ENCODE measurements at regions not wholly inside any gene's neighbourhood (a gene's known extent, or its start where the extent isn't known, plus 50 kb on each side); places are given as distances from the start of the nearest gene placed in this dataset.

GRCh38 chr6:108760126-108761050, 87.8 kb upstream of the ARMC2 start:
- in situ Hi-C loops (cut with MboI; ENCODE audit: low sequenced_read_pairs): no loop called here
- Histone ChIP-seq H3K4me1 (no peaks in the 10 kb centered on the region), H3K36me3 (replicated peaks) (no peaks in the 10 kb centered on the region), H3K9me3 (no peaks in the 10 kb centered on the region; the same call in 1 of the 2 replicates), H3K27me3 (ENCODE audit: low read depth) (peaks cover 3% of the 10 kb centered on the region; the same call in 1 of the 2 replicates), H3K4me3 (no peak overlapping the region)
- no peak for DNase-seq (ENCODE audit: low spot score in 2 of 2)

GRCh38 chr6:108762394-108762793, 85.8 kb upstream of the ARMC2 start:
- Histone ChIP-seq H3K4me3 (no peak overlapping the region), H3K27me3 (ENCODE audit: low read depth) (peaks cover 3% of the 10 kb centered on the region; the same call in 1 of the 2 replicates), H3K9me3 (no peaks in the 10 kb centered on the region), H3K4me1 (peaks cover 11% of the 10 kb centered on the region), H3K36me3 (replicated peaks) (no peaks in the 10 kb centered on the region)
- no peak for DNase-seq (ENCODE audit: low spot score in 2 of 2)
- in situ Hi-C loops (cut with MboI; ENCODE audit: low sequenced_read_pairs): no loop called here

GRCh38 chr6:108763931-108764579, 84.2 kb upstream of the ARMC2 start:
- DNase-seq (ENCODE audit: low spot score in 2 of 2): no peak
- Histone ChIP-seq H3K27me3 (ENCODE audit: low read depth) (peaks cover 3% of the 10 kb centered on the region; the same call in 1 of the 2 replicates), H3K9me3 (no peaks in the 10 kb centered on the region), H3K36me3 (replicated peaks) (no peaks in the 10 kb centered on the region), H3K4me3 (no peak overlapping the region), H3K4me1 (peaks cover 20% of the 10 kb centered on the region)
- in situ Hi-C loops (cut with MboI; ENCODE audit: low sequenced_read_pairs): no loop called here

- no peak for DNase-seq (ENCODE audit: low spot score in 2 of 2)
- Histone ChIP-seq H3K27me3 (ENCODE audit: low read depth) (peaks cover 3% of the 10 kb centered on the region; the same call in 1 of the 2 replicates), H3K4me3 (no peak overlapping the region), H3K36me3 (replicated peaks) (no peaks in the 10 kb centered on the region), H3K4me1 (peaks cover 20% of the 10 kb centered on the region), H3K9me3 (no peaks in the 10 kb centered on the region)
- in situ Hi-C loops (cut with MboI; ENCODE audit: low sequenced_read_pairs): no loop called here
Observed at GRCh38 chr6:108764580-108764950, 83.7 kb upstream of the ARMC2 start.

GRCh38 chr6:108765495-108765894, 82.7 kb upstream of the ARMC2 start:
- H3K9me3 ChIP-seq: no peaks in the 10 kb centered on the region
- DNase-seq (ENCODE audit: low spot score in 2 of 2): no peak
- peaks cover 3% of the 10 kb centered on the region; the same call in 1 of the 2 replicates for H3K27me3 ChIP-seq (ENCODE audit: low read depth)
- no peaks in the 10 kb centered on the region for H3K36me3 ChIP-seq (replicated peaks)
- in situ Hi-C loops (cut with MboI; ENCODE audit: low sequenced_read_pairs): no loop called here
- H3K4me3 ChIP-seq: no peak overlapping the region
- peaks cover 20% of the 10 kb centered on the region for H3K4me1 ChIP-seq

- no peaks in the 10 kb centered on the region for H3K9me3 ChIP-seq
- H3K4me1 ChIP-seq: peaks cover 20% of the 10 kb centered on the region
- DNase-seq (ENCODE audit: low spot score in 2 of 2): no peak
- no peak overlapping the region for H3K4me3 ChIP-seq
- H3K36me3 ChIP-seq (replicated peaks): no peaks in the 10 kb centered on the region
- peaks cover 3% of the 10 kb centered on the region; the same call in 1 of the 2 replicates for H3K27me3 ChIP-seq (ENCODE audit: low read depth)
- in situ Hi-C loops (cut with MboI; ENCODE audit: low sequenced_read_pairs): no loop called here
Observed at GRCh38 chr6:108766419-108766818, 81.8 kb upstream of the ARMC2 start.

- H3K4me3 ChIP-seq: no peak overlapping the region
- H3K27me3 ChIP-seq (ENCODE audit: low read depth): peaks cover 3% of the 10 kb centered on the region; the same call in 1 of the 2 replicates
- H3K9me3 ChIP-seq: no peaks in the 10 kb centered on the region
- H3K4me1 ChIP-seq: peaks cover 20% of the 10 kb centered on the region
- H3K36me3 ChIP-seq (replicated peaks): no peaks in the 10 kb centered on the region
- in situ Hi-C loops (cut with MboI; ENCODE audit: low sequenced_read_pairs): no loop called here
- DNase-seq (ENCODE audit: low spot score in 2 of 2): no peak
Observed at GRCh38 chr6:108766886-108767285, 81.3 kb upstream of the ARMC2 start.

- peaks cover 20% of the 10 kb centered on the region for H3K4me1 ChIP-seq
- in situ Hi-C loops (cut with MboI; ENCODE audit: low sequenced_read_pairs): no loop called here
- H3K4me3 ChIP-seq: no peak overlapping the region
- no peaks in the 10 kb centered on the region for H3K9me3 ChIP-seq
- peaks cover 3% of the 10 kb centered on the region; the same call in 1 of the 2 replicates for H3K27me3 ChIP-seq (ENCODE audit: low read depth)
- DNase-seq (ENCODE audit: low spot score in 2 of 2): no peak
- no peaks in the 10 kb centered on the region for H3K36me3 ChIP-seq (replicated peaks)
Observed at GRCh38 chr6:108767418-108768165, 80.6 kb upstream of the ARMC2 start.

GRCh38 chr6:108768166-108768555, 80.1 kb upstream of the ARMC2 start:
- no peaks in the 10 kb centered on the region for H3K9me3 ChIP-seq
- H3K27me3 ChIP-seq (ENCODE audit: low read depth): no peaks in the 10 kb centered on the region
- H3K4me1 ChIP-seq: peaks cover 20% of the 10 kb centered on the region
- no peak overlapping the region for H3K4me3 ChIP-seq
- no peaks in the 10 kb centered on the region for H3K36me3 ChIP-seq (replicated peaks)
- in situ Hi-C loops (cut with MboI; ENCODE audit: low sequenced_read_pairs): no loop called here
- peak; percentile 41 to 88 for DNase-seq (ENCODE audit: low spot score in 2 of 2)

- in situ Hi-C loops (cut with MboI; ENCODE audit: low sequenced_read_pairs): no loop called here
- Histone ChIP-seq H3K36me3 (replicated peaks) (no peaks in the 10 kb centered on the region), H3K4me1 (peaks cover 20% of the 10 kb centered on the region), H3K27me3 (ENCODE audit: low read depth) (no peaks in the 10 kb centered on the region), H3K9me3 (no peaks in the 10 kb centered on the region), H3K4me3 (no peak overlapping the region)
- DNase-seq (ENCODE audit: low spot score in 2 of 2): no peak
Observed at GRCh38 chr6:108768792-108769524, 79.3 kb upstream of the ARMC2 start.

GRCh38 chr6:108771421-108771820, 76.8 kb upstream of the ARMC2 start:
- H3K9me3 ChIP-seq: no peaks in the 10 kb centered on the region
- peaks cover 12% of the 10 kb centered on the region for H3K4me1 ChIP-seq

GRCh38 chr6:108774555-108774954, 73.7 kb upstream of the ARMC2 start:
- H3K4me3 ChIP-seq: no peak overlapping the region
- no peaks in the 10 kb centered on the region for H3K27me3 ChIP-seq (ENCODE audit: low read depth)
- no peak for DNase-seq (ENCODE audit: low spot score in 2 of 2)
- H3K4me1 ChIP-seq: peaks cover 5% of the 10 kb centered on the region
- H3K36me3 ChIP-seq (replicated peaks): no peaks in the 10 kb centered on the region
- in situ Hi-C loops (cut with MboI; ENCODE audit: low sequenced_read_pairs): no loop called here
- H3K9me3 ChIP-seq: no peaks in the 10 kb centered on the region

More at GRCh38 chr6:108771421-108771820, 76.8 kb upstream of the ARMC2 start:
- no peak for DNase-seq (ENCODE audit: low spot score in 2 of 2)
- H3K4me3 ChIP-seq: no peak overlapping the region
- no peaks in the 10 kb centered on the region for H3K36me3 ChIP-seq (replicated peaks)
- no peaks in the 10 kb centered on the region for H3K27me3 ChIP-seq (ENCODE audit: low read depth)
- in situ Hi-C loops (cut with MboI; ENCODE audit: low sequenced_read_pairs): no loop called here

- no peaks in the 10 kb centered on the region for H3K9me3 ChIP-seq
- DNase-seq (ENCODE audit: low spot score in 2 of 2): no peak
- no peaks in the 10 kb centered on the region for H3K36me3 ChIP-seq (replicated peaks)
- no peaks in the 10 kb centered on the region for H3K27me3 ChIP-seq (ENCODE audit: low read depth)
- peaks cover 25% of the 10 kb centered on the region for H3K4me1 ChIP-seq
- in situ Hi-C loops (cut with MboI; ENCODE audit: low sequenced_read_pairs): no loop called here
- H3K4me3 ChIP-seq: no peak overlapping the region
Observed at GRCh38 chr6:108777536-108777935, 70.7 kb upstream of the ARMC2 start.

All from HAP-1 (cell line).